ENCODE measurements at regions not wholly inside any gene's neighbourhood (a gene's known extent, or its start where the extent isn't known, plus 50 kb on each side); places are given as distances from the start of the nearest gene placed in this dataset.

GRCh38 chr6:155770313-155770712 lies 314.7 kb upstream of the NOX3 start:
- TF ChIP-seq SMC3 (conservative IDR thresholded peaks at IDR 0.05; ENCODE audit: poor library complexity) (no peak), EP300 (conservative IDR thresholded peaks at IDR 0.05; ENCODE audit: poor library complexity, severe bottlenecking) (no peak), REST (IDR thresholded peaks at IDR 0.05; ENCODE audit: borderline replicate concordance) (no peak), RAD21 (conservative IDR thresholded peaks at IDR 0.05) (no peak), POLR2AphosphoS5 (IDR thresholded peaks at IDR 0.05) (no peak), EZH2 (IDR thresholded peaks at IDR 0.05; ENCODE audit: borderline replicate concordance, insufficient read depth, low read length, poor library complexity, severe bottlenecking) (no peak), MXI1 (conservative IDR thresholded peaks at IDR 0.05; ENCODE audit: poor library complexity, severe bottlenecking) (no peak)
- TF ChIP-seq, protein P1, sequence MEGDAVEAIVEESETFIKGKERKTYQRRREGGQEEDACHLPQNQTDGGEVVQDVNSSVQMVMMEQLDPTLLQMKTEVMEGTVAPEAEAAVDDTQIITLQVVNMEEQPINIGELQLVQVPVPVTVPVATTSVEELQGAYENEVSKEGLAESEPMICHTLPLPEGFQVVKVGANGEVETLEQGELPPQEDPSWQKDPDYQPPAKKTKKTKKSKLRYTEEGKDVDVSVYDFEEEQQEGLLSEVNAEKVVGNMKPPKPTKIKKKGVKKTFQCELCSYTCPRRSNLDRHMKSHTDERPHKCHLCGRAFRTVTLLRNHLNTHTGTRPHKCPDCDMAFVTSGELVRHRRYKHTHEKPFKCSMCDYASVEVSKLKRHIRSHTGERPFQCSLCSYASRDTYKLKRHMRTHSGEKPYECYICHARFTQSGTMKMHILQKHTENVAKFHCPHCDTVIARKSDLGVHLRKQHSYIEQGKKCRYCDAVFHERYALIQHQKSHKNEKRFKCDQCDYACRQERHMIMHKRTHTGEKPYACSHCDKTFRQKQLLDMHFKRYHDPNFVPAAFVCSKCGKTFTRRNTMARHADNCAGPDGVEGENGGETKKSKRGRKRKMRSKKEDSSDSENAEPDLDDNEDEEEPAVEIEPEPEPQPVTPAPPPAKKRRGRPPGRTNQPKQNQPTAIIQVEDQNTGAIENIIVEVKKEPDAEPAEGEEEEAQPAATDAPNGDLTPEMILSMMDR (IDR thresholded peaks at IDR 0.05; ENCODE audit: poor library complexity, severe bottlenecking): no peak

Measured in neural cell (in vitro differentiated cells).